HEK293 (cell line): ENCODE measurements at regions not wholly inside any gene's neighbourhood (a gene's known extent, or its start where the extent isn't known, plus 50 kb on each side); places are given as distances from the start of the nearest gene placed in this dataset.

Source experiments
- CTCF ChIA-PET: fragments of 350-600 bp; formaldehyde crosslinking; extraction: SDS; loops from one replicate; lab custom pipeline; 2021; ENCODE audit warnings: antibody characterized with exemption; lab: Yijun Ruan, JAX
- POLR2A ChIA-PET: fragments of 300-600 bp; formaldehyde crosslinking; extraction: SDS; loops from one replicate; lab custom pipeline; 2020; ENCODE audit warnings: antibody characterized with exemption, inconsistent platforms; lab: Yijun Ruan, JAX
- H3K27ac ChIP-seq: fragments of 200-500 bp; sonication (Bioruptor generic); 2 replicates; pipeline ENCODE4 v1.5.1; 2014; ENCODE audit warnings: low read depth, low read length, control low read depth, inconsistent platforms; ENCODE audit errors: extremely low read depth
- H3K36me3 ChIP-seq, 2 experiments: fragments of 200-500 bp in 1 of 2; sonication (Bioruptor generic) in 1 of 2; 1 replicate in 1 of 2; 2 replicates in 1 of 2; pipeline ENCODE4 v1.5.1; 2014 to 2017; ENCODE audit warnings: inconsistent platforms in 2 of 2, low read length in 2 of 2; ENCODE audit not compliant: control insufficient read depth in 2 of 2, insufficient read depth in 1 of 2
- H3K4me1 ChIP-seq: fragments of 200-500 bp; sonication (Bioruptor generic); 2 replicates; pipeline ENCODE4 v1.5.1; 2014; ENCODE audit warnings: mild to moderate bottlenecking, low read length, inconsistent platforms; ENCODE audit not compliant: control insufficient read depth, insufficient read depth
- H3K4me3 ChIP-seq: 2 replicates; pipeline ENCODE4 v1.5.1; 2011; ENCODE audit warnings: low read depth, mild to moderate bottlenecking, control low read depth, low read length, moderate library complexity
- H3K9me3 ChIP-seq: fragments of 200-500 bp; sonication (Bioruptor generic); 2 replicates; pipeline ENCODE4 v1.5.1; 2014; ENCODE audit warnings: low read depth, low read length, inconsistent platforms; ENCODE audit not compliant: control insufficient read depth, insufficient read depth
- BCL11A ChIP-seq: fragments of 450-650 bp; formaldehyde crosslinking; IDR thresholded peaks from 2 replicates; pipeline ENCODE4 v1.5.1; 2016; ENCODE audit warnings: low read depth, missing biosample characterization, missing genetic modification characterization
- EGR2 ChIP-seq: fragments of 450-650 bp; formaldehyde crosslinking; IDR thresholded peaks from 2 replicates; pipeline ENCODE4 v1.5.1; 2016; ENCODE audit warnings: low read depth, missing biosample characterization, missing genetic modification characterization
- HOXC10 ChIP-seq: sonication (generic); formaldehyde crosslinking; IDR thresholded peaks from 2 replicates; pipeline ENCODE4 v1.8.1; 2023; ENCODE audit warnings: mild to moderate bottlenecking, missing genetic modification reagents
- KLF7 ChIP-seq: fragments of 450-650 bp; formaldehyde crosslinking; IDR thresholded peaks from 2 replicates; pipeline ENCODE4 v1.5.1; 2016; ENCODE audit warnings: missing biosample characterization, missing genetic modification characterization, borderline replicate concordance
- RBAK ChIP-seq: fragments of 450-650 bp; formaldehyde crosslinking; IDR thresholded peaks from 2 replicates; pipeline ENCODE4 v1.5.1; 2016; ENCODE audit warnings: missing biosample characterization, missing genetic modification characterization
- YY2 ChIP-seq: fragments of 450-650 bp; formaldehyde crosslinking; IDR thresholded peaks from 2 replicates; pipeline ENCODE4 v1.5.1; 2016; ENCODE audit warnings: missing biosample characterization, missing genetic modification characterization
- ZBTB1 ChIP-seq: fragments of 450-650 bp; formaldehyde crosslinking; IDR thresholded peaks from 2 replicates; pipeline ENCODE4 v1.5.1; 2016; ENCODE audit warnings: missing biosample characterization, missing genetic modification characterization
- ZBTB20 ChIP-seq: fragments of 450-650 bp; formaldehyde crosslinking; IDR thresholded peaks from 2 replicates; pipeline ENCODE4 v1.5.1; 2016; ENCODE audit warnings: missing biosample characterization, missing genetic modification characterization
- ZFP37 ChIP-seq: fragments of 450-650 bp; formaldehyde crosslinking; IDR thresholded peaks from 2 replicates; pipeline ENCODE4 v1.5.1; 2016; ENCODE audit warnings: missing biosample characterization, missing genetic modification characterization
- ZFP69B ChIP-seq: fragments of 450-650 bp; formaldehyde crosslinking; IDR thresholded peaks from 2 replicates; pipeline ENCODE4 v1.5.1; 2016; ENCODE audit warnings: missing biosample characterization, missing genetic modification characterization
- ZNF121 ChIP-seq: fragments of 450-650 bp; formaldehyde crosslinking; IDR thresholded peaks from 2 replicates; pipeline ENCODE4 v1.5.1; 2016; ENCODE audit warnings: missing biosample characterization, missing genetic modification characterization
- ZNF132 ChIP-seq: fragments of 450-650 bp; formaldehyde crosslinking; IDR thresholded peaks from 2 replicates; pipeline ENCODE4 v1.5.1; 2017; ENCODE audit warnings: missing biosample characterization, missing genetic modification characterization, borderline replicate concordance
- ZNF140 ChIP-seq: fragments of 450-650 bp; formaldehyde crosslinking; IDR thresholded peaks from 2 replicates; pipeline ENCODE4 v1.5.1; 2016; ENCODE audit warnings: missing biosample characterization, missing genetic modification characterization
- ZNF19 ChIP-seq: fragments of 450-650 bp; formaldehyde crosslinking; IDR thresholded peaks from 2 replicates; pipeline ENCODE4; 2016; ENCODE audit warnings: missing biosample characterization, missing genetic modification characterization, low read depth
- ZNF324 ChIP-seq: fragments of 450-650 bp; formaldehyde crosslinking; IDR thresholded peaks from 2 replicates; pipeline ENCODE4 v1.5.1; 2016; ENCODE audit warnings: missing biosample characterization, missing genetic modification characterization
- ZNF366 ChIP-seq: fragments of 450-650 bp; formaldehyde crosslinking; conservative IDR thresholded peaks from 2 replicates; pipeline ENCODE4 v1.5.1; 2016; ENCODE audit warnings: missing biosample characterization, missing genetic modification characterization
- ZNF391 ChIP-seq: fragments of 450-650 bp; formaldehyde crosslinking; IDR thresholded peaks from 2 replicates; pipeline ENCODE4 v1.5.1; 2016; ENCODE audit warnings: low read depth, missing biosample characterization, missing genetic modification characterization, borderline replicate concordance
- ZNF558 ChIP-seq: fragments of 450-650 bp; formaldehyde crosslinking; IDR thresholded peaks from 2 replicates; pipeline ENCODE4 v1.5.1; 2016; ENCODE audit warnings: missing biosample characterization, missing genetic modification characterization
- ZNF610 ChIP-seq: fragments of 450-650 bp; formaldehyde crosslinking; IDR thresholded peaks from 2 replicates; pipeline ENCODE4 v1.5.1; 2016; ENCODE audit warnings: missing biosample characterization, missing genetic modification characterization, borderline replicate concordance
- ZNF677 ChIP-seq: fragments of 450-650 bp; IDR thresholded peaks from 2 replicates; pipeline ENCODE4 v1.5.0; 2018; ENCODE audit warnings: missing biosample characterization, mild to moderate bottlenecking, missing genetic modification characterization, moderate library complexity
- ZNF777 ChIP-seq: fragments of 450-650 bp; formaldehyde crosslinking; IDR thresholded peaks from 2 replicates; pipeline ENCODE4 v1.5.1; 2017; ENCODE audit warnings: missing biosample characterization, missing genetic modification characterization, borderline replicate concordance
- ZNF791 ChIP-seq: fragments of 450-650 bp; formaldehyde crosslinking; IDR thresholded peaks from 2 replicates; pipeline ENCODE4 v1.5.1; 2016; ENCODE audit warnings: missing biosample characterization, missing genetic modification characterization
- TF ChIP-seq, protein P1 (sequence below): fragments of 450-650 bp; formaldehyde crosslinking; IDR thresholded peaks from 2 replicates; pipeline ENCODE4 v1.5.1; 2016; ENCODE audit warnings: missing biosample characterization, missing genetic modification characterization
- TF ChIP-seq, protein P2 (sequence below): fragments of 450-650 bp; formaldehyde crosslinking; IDR thresholded peaks from 2 replicates; pipeline ENCODE4 v1.5.1; 2016; ENCODE audit warnings: missing biosample characterization, missing genetic modification characterization
- TF ChIP-seq, protein P3 (sequence below): fragments of 450-650 bp; formaldehyde crosslinking; IDR thresholded peaks from 2 replicates; pipeline ENCODE4 v1.5.0; 2017; ENCODE audit warnings: missing biosample characterization, missing genetic modification characterization, borderline replicate concordance
- TF ChIP-seq, protein P4 (sequence below): fragments of 450-650 bp; formaldehyde crosslinking; IDR thresholded peaks from 2 replicates; pipeline ENCODE4 v1.5.1; 2016; ENCODE audit warnings: missing biosample characterization, missing genetic modification characterization

DNA sequence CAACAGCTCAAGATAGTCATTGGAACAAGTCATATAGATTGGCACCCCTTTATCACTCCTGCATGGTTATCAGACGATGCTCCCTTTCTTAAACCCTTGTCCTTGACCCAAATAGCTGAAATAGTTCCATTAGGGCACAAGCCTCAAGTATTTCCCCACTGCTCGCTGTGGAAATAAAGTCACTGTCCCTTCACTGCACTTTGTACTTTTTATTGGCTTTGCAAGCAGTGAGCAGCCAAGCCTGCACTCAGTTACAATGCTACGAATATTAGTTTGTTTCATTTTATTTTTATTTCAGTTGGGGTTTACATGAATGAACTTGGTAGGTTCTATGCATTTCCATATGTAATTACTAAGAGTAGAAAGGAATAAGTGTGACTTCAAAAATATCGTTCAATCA lies 1176.4 kb downstream of the BRINP3 start:
- no peak for TF ChIP-seq ZNF366 (tag by site-specific recombination)
- TF ChIP-seq ZNF558: no peak
- TF ChIP-seq ZNF391 (tag by site-specific recombination): no peak
- no peak for TF ChIP-seq ZNF324
- TF ChIP-seq ZBTB1 (tag by site-specific recombination): no peak
- no peak for TF ChIP-seq RBAK
- TF ChIP-seq, protein P1, sequence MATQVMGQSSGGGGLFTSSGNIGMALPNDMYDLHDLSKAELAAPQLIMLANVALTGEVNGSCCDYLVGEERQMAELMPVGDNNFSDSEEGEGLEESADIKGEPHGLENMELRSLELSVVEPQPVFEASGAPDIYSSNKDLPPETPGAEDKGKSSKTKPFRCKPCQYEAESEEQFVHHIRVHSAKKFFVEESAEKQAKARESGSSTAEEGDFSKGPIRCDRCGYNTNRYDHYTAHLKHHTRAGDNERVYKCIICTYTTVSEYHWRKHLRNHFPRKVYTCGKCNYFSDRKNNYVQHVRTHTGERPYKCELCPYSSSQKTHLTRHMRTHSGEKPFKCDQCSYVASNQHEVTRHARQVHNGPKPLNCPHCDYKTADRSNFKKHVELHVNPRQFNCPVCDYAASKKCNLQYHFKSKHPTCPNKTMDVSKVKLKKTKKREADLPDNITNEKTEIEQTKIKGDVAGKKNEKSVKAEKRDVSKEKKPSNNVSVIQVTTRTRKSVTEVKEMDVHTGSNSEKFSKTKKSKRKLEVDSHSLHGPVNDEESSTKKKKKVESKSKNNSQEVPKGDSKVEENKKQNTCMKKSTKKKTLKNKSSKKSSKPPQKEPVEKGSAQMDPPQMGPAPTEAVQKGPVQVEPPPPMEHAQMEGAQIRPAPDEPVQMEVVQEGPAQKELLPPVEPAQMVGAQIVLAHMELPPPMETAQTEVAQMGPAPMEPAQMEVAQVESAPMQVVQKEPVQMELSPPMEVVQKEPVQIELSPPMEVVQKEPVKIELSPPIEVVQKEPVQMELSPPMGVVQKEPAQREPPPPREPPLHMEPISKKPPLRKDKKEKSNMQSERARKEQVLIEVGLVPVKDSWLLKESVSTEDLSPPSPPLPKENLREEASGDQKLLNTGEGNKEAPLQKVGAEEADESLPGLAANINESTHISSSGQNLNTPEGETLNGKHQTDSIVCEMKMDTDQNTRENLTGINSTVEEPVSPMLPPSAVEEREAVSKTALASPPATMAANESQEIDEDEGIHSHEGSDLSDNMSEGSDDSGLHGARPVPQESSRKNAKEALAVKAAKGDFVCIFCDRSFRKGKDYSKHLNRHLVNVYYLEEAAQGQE: no peak
- no peak for TF ChIP-seq HOXC10 (CRISPR knock-in tag)
- TF ChIP-seq ZNF121 (tag by site-specific recombination): no peak
- TF ChIP-seq ZNF677 (tag by site-specific recombination): no peak
- no peaks in the 10 kb centered on the region for H3K9me3 ChIP-seq
- no peaks in the 10 kb centered on the region for H3K36me3 ChIP-seq
- ChIA-PET CTCF (interaction anchor here (0.6 kb wide), 1 partner anchor 90 kb away, joined by 3 read pairs; no protein-coding TSS in a partner anchor), POLR2A (no interaction called here)
- H3K4me1 ChIP-seq: no peaks in the 10 kb centered on the region
- H3K4me3 ChIP-seq: no peak overlapping the region
- H3K27ac ChIP-seq: no peak overlapping the region

DNA sequence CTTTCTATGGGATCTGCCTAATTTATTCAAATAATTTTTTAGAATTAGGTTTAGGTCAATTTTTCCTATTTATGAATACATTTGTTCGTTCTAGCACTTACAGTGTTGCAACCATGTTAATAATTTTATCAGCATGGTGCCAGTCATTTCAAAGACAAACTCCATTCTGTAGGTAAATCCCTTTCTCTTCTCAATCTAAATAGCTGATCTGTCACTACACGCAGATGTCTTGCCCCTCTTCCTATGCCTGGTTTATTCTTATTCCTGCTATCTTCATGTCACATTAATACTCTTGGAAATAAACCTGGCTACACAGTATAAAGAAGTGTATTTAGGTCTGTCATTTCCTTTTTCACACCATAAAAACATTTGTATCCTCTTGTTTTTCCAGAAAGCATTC lies 1172.4 kb downstream of the BRINP3 start:
- Histone ChIP-seq H3K9me3 (no peaks in the 10 kb centered on the region), H3K4me1 (no peaks in the 10 kb centered on the region), H3K36me3 (no peaks in the 10 kb centered on the region), H3K27ac (no peak overlapping the region), H3K4me3 (no peak overlapping the region)
- POLR2A ChIA-PET: no interaction called here
- CTCF ChIA-PET: no interaction called here
- TF ChIP-seq, protein P2, sequence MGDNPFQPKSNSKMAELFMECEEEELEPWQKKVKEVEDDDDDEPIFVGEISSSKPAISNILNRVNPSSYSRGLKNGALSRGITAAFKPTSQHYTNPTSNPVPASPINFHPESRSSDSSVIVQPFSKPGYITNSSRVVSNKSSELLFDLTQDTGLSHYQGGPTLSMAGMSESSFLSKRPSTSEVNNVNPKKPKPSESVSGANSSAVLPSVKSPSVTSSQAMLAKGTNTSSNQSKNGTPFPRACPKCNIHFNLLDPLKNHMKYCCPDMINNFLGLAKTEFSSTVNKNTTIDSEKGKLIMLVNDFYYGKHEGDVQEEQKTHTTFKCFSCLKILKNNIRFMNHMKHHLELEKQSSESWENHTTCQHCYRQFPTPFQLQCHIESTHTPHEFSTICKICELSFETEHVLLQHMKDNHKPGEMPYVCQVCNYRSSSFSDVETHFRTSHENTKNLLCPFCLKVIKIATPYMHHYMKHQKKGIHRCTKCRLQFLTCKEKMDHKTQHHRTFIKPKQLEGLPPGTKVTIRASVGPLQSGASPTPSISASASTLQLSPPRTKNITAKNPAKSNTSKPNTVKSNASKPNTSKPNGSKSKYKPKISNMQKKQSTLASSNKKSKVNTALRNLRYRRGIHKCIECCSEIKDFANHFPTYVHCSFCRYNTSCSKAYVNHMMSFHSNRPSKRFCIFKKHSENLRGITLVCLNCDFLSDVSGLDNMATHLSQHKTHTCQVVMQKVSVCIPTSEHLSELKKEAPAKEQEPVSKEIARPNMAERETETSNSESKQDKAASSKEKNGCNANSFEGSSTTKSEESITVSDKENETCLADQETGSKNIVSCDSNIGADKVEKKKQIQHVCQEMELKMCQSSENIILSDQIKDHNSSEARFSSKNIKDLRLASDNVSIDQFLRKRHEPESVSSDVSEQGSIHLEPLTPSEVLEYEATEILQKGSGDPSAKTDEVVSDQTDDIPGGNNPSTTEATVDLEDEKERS: no peak
- no peak for TF ChIP-seq ZNF777 (tag by site-specific recombination)
- TF ChIP-seq KLF7 (tag by site-specific recombination): no peak
- no peak for TF ChIP-seq ZFP37
- TF ChIP-seq EGR2 (tag by site-specific recombination): no peak
- TF ChIP-seq BCL11A (tag by site-specific recombination): no peak
- no peak for TF ChIP-seq ZBTB20 (tag by site-specific recombination)
- no peak for TF ChIP-seq YY2
- TF ChIP-seq ZNF791 (tag by site-specific recombination): no peak
- TF ChIP-seq, protein P3, sequence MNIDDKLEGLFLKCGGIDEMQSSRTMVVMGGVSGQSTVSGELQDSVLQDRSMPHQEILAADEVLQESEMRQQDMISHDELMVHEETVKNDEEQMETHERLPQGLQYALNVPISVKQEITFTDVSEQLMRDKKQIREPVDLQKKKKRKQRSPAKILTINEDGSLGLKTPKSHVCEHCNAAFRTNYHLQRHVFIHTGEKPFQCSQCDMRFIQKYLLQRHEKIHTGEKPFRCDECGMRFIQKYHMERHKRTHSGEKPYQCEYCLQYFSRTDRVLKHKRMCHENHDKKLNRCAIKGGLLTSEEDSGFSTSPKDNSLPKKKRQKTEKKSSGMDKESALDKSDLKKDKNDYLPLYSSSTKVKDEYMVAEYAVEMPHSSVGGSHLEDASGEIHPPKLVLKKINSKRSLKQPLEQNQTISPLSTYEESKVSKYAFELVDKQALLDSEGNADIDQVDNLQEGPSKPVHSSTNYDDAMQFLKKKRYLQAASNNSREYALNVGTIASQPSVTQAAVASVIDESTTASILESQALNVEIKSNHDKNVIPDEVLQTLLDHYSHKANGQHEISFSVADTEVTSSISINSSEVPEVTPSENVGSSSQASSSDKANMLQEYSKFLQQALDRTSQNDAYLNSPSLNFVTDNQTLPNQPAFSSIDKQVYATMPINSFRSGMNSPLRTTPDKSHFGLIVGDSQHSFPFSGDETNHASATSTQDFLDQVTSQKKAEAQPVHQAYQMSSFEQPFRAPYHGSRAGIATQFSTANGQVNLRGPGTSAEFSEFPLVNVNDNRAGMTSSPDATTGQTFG (tag by site-specific recombination): no peak
- TF ChIP-seq ZFP69B (tag by site-specific recombination): no peak
- no peak for TF ChIP-seq ZNF140 (tag by site-specific recombination)
- no peak for TF ChIP-seq ZNF132
- TF ChIP-seq ZNF610 (tag by site-specific recombination): no peak
- TF ChIP-seq ZNF19: no peak
- TF ChIP-seq, protein P4, sequence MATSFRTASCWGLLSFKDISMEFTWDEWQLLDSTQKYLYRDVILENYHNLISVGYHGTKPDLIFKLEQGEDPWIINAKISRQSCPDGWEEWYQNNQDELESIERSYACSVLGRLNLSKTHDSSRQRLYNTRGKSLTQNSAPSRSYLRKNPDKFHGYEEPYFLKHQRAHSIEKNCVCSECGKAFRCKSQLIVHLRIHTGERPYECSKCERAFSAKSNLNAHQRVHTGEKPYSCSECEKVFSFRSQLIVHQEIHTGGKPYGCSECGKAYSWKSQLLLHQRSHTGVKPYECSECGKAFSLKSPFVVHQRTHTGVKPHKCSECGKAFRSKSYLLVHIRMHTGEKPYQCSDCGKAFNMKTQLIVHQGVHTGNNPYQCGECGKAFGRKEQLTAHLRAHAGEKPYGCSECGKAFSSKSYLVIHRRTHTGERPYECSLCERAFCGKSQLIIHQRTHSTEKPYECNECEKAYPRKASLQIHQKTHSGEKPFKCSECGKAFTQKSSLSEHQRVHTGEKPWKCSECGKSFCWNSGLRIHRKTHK: no peak
